Breast epithelium (tissue), 3 donors: ENCODE measurements at regions not wholly inside any gene's neighbourhood (a gene's known extent, or its start where the extent isn't known, plus 50 kb on each side); places are given as distances from the start of the nearest gene placed in this dataset.

ENCODE experiments used
- POLR2A ChIP-seq: fragments of 450-650 bp; IDR thresholded peaks from one replicate; pipeline ENCODE4 v1.6.1; 2016; ENCODE audit warnings: antibody characterized with exemption, mild to moderate bottlenecking, moderate library complexity
- POLR2AphosphoS5 ChIP-seq, 3 donors: sonication (generic); formaldehyde crosslinking; IDR thresholded peaks; one replicate each; pipeline ENCODE4 v1.6.1; 2017; ENCODE audit warnings: antibody characterized with exemption in 3 of 3
- TF ChIP-seq, protein P1 (sequence below), 3 donors: fragments of 450-650 bp; IDR thresholded peaks; one replicate each; pipeline ENCODE4 v1.5.1; 2016 to 2017; ENCODE audit warnings: antibody characterized with exemption in 3 of 3, mild to moderate bottlenecking in 3 of 3, moderate library complexity in 3 of 3

GRCh38 chrX:124263743-124264142 lies 68.7 kb upstream of the TEX13D start:
- TF ChIP-seq POLR2AphosphoS5 (IDR thresholded peaks at IDR 0.05) (no peak), POLR2A (no peak)
- TF ChIP-seq, protein P1, sequence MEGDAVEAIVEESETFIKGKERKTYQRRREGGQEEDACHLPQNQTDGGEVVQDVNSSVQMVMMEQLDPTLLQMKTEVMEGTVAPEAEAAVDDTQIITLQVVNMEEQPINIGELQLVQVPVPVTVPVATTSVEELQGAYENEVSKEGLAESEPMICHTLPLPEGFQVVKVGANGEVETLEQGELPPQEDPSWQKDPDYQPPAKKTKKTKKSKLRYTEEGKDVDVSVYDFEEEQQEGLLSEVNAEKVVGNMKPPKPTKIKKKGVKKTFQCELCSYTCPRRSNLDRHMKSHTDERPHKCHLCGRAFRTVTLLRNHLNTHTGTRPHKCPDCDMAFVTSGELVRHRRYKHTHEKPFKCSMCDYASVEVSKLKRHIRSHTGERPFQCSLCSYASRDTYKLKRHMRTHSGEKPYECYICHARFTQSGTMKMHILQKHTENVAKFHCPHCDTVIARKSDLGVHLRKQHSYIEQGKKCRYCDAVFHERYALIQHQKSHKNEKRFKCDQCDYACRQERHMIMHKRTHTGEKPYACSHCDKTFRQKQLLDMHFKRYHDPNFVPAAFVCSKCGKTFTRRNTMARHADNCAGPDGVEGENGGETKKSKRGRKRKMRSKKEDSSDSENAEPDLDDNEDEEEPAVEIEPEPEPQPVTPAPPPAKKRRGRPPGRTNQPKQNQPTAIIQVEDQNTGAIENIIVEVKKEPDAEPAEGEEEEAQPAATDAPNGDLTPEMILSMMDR (IDR thresholded peaks at IDR 0.05), result no peak
